NCI-H82 treated with DMSO at 0.1 percent for 48 hours (cell line): ENCODE measurements at regions not wholly inside any gene's neighbourhood (a gene's known extent, or its start where the extent isn't known, plus 50 kb on each side); places are given as distances from the start of the nearest gene placed in this dataset.
A peak's percentile ranks its signal among the peaks of the same experiment; 100 is the strongest.

Experiments
- DNase-seq: peaks from one replicate; lab custom pipeline; 2025; ENCODE audit not compliant: unreplicated experiment; lab: John Stamatoyannopoulos, UW

DNA sequence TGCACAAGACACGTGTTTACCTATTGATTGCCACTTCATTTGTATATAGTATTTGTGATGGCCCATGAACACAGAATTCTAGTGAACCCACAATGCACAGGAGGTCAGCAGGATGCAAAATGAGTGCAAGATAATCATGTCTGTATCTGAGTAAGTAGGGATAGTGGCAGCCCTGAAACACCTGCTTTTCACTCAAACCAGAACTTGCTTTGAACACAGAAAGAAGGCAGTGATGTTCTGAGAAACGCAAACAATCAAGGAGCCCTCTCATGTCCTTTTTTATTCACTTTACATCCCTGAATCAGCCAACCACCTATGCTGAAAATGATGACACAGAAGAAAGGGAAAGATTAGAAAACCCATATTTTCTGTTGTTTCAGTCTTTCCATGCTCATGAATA, 170.4 kb upstream of the AVPR1A start:
- no peak for DNase-seq

GRCh38 chr12:63319936-63320633, 169.1 kb upstream of the AVPR1A start:
- DNase-seq = no peak

DNA sequence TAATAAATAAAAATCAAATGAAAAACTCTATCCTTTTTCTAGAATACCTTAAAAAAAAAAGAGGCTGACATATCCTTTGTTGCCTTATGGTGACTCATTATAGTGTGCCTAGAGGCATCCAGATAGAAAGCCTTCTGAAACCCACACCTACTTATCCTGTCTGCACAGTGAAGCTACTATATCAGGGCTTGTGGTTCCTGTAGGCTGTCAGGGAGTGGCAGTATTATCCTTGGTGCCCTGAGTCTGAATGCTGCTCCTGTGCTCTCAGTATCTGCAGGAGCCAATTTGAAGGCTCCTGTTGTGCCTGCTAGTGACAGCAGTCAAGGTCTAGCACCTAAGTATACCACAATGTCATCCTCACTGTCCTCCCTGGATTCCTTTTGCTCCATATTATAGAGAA, 168.4 kb upstream of the AVPR1A start:
- no peak for DNase-seq

DNA sequence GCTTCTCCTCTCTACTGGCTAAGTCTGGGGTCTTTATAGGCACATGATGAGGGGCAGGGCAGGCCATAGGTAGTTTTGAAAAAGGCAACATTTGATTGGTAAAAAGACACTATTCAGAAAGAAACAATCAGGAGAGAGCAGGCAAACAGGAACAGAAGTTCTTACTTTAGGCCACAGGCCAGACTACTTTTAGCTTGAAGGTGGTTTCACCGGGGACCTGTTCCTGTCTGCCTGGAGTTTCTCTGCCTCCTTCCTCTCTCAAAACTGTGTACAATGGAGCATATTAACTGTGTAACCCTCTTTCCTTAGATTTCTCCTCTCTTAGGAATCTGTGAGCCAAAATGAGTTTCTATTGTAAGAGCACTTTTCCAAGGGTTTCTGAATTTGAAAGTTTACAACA, 167.9 kb upstream of the AVPR1A start:
- DNase-seq = no peak

- DNase-seq = no peak
Observed at GRCh38 chr12:63318313-63318712, 167.3 kb upstream of the AVPR1A start.

GRCh38 chr12:63317880-63318279, 166.9 kb upstream of the AVPR1A start:
- DNase-seq = no peak

DNA sequence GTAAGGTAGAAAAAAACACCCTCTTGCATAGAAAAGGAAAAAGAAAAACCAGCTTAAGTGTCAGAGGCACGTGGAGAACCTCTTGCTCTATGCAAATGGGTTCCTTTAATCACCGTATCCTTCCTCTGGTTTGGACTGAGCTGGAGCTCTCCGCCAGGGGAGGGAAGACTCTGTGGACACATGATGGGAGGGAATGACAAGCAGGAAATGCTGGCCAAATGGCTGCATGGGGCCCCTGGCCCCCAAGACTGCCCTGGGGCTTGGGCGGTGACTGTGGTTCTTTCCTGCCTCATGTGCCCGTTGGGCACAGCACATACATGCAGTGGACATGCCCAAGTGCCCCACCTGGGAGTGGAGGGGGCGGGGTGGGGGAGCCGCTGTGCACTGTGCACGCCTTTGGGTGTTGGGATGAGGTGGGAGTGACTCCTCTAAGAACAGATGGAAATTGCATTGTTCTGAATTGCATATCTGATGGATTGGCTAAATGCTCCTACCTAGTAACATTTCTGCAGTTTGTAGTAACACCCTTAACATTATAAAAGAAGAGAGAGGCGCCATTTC, 166.4 kb upstream of the AVPR1A start:
- DNase-seq = no peak

- no peak for DNase-seq
Observed at GRCh38 chr12:63313139-63313538, 162.1 kb upstream of the AVPR1A start.

DNA sequence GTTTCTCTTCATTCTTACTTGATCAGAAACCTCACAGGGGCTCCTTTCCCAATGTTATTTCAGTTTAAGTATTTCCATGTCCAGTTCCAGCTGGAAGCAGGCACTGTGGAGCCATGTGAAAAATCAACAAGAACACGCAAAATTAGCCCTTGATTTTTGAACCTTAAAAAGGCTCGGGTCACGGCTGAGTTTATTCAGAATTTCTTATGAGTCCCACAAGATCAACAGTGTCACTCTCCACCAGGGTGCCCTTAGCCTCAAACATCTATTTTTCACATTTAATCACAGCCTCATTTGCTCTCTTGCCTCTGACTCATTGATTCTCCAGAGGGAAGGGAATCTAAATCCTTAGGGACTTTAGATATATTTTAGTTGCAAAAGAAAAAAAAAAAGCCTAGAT, 157.7 kb upstream of the AVPR1A start:
- DNase-seq = no peak

- no peak for DNase-seq
Observed at GRCh38 chr12:63307849-63308248, 156.8 kb upstream of the AVPR1A start.

DNA sequence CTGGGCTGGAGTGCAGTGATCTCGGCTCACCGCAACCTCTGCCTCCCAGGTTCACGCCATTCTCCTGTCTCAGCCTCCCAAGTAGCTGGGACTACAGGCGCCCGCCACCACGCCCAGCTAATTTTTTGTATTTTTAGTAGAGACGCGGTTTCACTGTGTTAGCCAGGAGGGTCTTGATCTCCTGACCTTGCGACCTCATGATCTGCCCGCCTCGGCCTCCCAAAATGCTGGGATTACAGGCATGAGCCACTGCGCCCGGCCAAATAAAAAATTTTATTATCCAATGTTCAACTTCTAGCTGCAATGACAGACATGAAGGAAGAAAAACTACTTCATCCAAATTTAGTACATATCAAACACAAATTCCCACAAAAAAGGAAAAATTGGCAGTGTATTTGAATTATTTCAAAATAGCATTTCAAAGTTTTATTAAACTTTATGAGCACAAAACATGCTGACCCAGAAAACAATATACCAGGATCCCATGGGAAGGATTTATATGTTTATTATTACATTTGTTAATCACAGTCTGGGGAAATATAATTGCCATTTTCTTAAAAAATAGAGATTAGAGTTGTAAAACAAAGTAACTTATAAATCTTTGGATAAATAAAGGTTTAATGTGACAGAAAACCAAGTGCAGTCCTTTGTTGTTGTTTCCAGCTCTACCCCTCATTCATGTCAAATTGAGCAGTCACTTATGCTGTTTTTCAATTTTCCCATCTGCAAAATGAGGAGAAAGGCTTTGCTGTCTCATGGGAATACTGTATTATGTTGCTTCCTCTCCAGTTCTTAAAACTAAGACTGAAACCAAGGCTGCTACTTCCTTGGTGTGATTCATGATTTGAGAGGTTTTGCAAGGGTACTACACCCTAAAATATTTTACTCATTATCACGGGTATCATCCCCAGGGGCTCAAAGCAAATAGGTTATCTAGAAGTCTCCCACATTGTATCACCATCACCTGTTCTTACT, 155.2 kb upstream of the AVPR1A start:
- no peak for DNase-seq

DNA sequence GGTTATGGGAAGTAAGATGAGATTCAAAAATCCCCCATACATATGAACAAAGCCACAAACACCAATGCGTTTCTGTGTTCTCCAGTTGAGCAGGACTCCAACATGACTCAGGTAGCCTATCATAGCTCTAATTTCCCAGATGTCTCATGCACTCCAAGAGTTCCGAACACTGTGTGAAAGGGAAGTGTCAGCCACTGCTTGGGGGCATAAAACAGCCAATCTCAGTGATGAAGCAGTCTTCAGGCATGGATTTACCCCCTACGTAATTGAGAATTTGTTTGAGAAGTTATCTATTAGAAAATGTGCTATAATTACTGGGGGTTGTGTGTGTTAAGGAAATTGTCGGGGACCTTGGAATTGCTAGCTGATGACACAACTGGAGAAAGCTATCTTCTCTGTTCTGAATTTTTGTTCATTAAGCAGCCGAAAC, 153.9 kb upstream of the AVPR1A start:
- DNase-seq = no peak

DNA sequence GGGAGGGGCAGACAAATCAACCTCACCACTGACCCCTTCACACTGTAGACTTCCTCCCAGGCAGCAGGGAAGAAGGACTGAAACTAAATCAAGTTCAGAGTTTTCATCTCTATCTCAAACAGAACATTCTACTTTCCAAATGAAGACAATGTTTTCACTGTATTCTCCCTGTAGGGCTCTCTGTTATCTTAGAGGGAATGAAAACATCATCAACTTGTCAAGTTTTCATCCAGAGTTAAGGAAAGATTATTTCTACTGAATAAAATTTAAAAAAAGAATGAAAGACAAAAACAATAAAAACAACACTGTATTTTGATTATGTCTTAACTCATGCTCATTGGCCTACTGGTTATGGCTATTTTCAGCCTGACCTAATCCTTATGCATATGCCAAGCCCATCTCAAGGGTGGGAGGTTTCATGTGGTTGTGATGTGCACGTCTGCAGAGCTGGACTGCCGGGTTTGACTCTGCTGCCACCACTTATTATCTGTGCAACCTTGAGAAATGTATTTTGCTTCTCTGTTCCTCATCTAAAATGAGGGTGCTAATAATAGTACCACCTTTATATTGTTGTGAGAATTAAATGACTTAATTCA, 152.0 kb upstream of the AVPR1A start:
- DNase-seq = no peak

DNA sequence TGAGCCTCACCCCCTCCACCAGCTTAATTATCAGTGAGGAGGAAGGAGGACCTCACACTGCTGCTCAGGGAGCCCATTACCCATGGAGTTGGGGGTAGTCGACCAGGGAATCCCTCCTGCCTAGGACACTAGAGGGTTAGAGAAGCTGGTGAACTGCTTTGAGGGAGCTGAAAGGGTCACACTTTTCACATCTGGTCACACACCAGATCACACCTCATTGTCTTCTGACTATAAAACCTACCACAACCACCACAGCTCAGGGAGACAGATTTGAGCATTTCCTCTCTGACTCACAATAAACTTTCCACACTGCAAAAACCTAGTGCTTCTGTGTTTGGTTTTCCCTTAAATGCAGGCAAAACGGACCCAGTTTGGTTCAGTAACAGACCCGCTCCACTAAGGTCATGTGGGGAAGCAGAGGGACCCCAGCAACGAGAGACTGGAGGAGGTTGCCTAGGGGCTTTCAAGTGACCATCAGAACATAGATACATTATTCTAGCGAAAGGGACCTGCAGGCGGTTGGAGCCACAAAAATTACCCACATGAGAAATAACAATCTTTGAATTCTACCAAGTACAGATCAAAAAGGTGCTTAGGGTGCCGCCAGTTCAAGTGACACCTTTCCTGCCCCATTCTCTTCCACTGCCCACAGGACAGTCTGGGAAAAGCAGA, 151.4 kb upstream of the AVPR1A start:
- DNase-seq = no peak

DNA sequence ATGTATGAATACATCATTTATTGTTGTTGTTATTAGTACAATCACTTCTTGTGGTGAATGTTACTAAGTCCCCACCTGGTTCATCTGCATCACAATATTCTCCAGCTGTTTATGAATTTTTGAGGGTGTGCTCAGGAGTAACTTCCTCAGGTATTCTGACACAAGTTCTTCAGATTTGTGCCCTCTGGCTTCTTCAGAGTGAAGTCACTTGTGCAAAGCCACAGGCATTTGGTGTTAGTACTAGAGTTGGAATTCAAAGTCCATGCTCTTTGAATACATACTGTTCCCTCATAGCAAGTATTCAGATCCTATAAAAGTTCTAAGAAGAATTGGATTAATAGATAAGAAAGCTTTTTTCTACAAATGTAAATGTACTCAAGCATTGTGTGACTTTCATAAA, 150.3 kb upstream of the AVPR1A start:
- no peak for DNase-seq

DNA sequence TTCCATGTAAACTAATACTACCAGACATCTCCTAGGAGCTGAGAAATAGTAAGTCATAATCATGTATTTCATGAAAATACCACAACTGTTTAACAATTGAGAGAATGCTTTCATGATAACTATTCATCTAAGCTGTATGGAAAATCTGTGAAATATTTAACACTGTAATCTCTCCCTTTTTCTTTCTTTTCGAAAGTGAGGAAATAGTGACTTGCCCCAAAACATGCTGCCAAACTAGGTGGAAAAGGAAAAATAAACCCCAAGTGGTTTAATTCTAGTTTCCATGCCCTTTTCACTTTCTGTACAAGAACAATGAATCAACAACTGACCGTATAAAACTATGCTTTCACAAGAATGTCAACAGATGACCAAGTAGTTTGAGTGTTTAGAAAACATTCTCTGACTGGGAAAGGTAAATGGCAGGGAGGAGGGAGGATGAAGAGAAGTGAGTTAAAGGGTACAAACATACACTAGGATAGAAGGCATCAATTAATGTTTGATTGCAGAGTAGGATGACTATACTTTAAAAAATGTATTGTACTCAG, 147.5 kb upstream of the AVPR1A start:
- DNase-seq = no peak

GRCh38 chr12:63294327-63294632, 143.3 kb upstream of the AVPR1A start:
- DNase-seq = no peak

- no peak for DNase-seq
Observed at GRCh38 chr12:63292471-63293221, 141.6 kb upstream of the AVPR1A start.

GRCh38 chr12:63276537-63277365, 125.8 kb upstream of the AVPR1A start:
- peak; percentile 1 for DNase-seq
